GM21619 (cell line): ENCODE measurements at regions not wholly inside any gene's neighbourhood (a gene's known extent, or its start where the extent isn't known, plus 50 kb on each side); places are given as distances from the start of the nearest gene placed in this dataset.
A peak's percentile ranks its signal among the peaks of the same experiment; 100 is the strongest.

ENCODE experiments used
- ATAC-seq: cut with Tn5 transposase; IDR thresholded peaks from one replicate; pipeline ENCODE4 v1.9.1; 2021; ENCODE audit not compliant: unreplicated experiment

DNA sequence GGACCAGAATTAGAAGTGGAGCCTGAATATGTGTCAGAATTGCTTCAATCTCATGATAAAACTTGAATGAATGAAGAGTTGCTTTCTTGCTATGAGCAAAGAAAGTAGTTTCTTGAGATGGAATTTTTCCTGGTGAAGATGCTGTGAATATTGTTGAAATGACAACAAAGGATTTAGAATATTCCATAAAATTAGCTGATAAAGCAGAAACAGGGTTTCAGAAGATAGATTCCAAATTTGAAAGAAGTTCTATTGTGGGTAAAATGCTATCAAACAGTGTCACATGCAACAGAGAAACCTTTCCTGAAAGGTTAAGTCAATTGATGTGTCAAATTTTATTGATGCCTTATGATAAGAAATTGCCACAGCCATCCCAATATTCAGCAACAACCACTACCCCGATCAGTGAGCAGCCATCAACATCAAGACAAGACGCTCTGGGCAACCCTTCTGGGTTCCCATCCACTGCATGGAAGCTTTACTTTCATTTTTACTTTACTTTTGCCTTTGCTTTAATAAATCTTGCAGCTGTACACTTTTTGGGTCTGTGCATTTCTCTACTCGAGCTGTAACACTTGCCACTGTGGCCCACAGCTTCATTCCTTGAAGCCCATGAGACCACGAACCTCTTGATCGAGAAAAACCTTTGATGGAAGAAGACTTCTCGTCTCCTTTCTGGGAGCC is 104.0 kb upstream of the SSTR1 start:
- no peak for ATAC-seq

DNA sequence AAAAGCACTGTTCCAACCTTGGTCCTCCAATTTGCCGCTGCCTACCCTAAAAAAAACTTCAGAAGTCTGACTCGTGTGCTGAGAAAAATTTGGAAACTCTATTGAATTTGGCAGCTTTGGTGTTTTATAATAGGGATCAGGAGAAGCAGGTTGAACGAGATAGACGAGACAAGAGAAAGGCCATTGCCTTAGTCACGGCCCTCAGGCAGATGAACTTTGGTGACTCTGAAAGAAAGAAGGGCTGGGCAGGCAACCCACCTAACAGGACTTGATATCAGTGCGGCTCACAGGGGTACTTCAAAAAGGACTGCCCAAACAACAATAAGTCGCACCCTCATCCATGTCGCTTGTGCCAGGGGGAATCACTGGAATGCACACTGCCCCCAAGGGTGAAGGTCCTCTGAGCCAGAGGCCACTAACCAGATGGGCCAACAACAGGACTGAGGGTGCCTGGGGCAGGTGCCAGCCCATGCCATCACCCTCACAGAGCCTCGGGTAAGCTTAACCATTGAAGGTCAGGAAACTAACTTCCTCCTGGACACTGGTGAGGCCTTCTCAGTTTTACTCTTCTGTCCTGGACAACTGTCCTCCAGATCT is 102.5 kb upstream of the SSTR1 start:
- ATAC-seq, result no peak

DNA sequence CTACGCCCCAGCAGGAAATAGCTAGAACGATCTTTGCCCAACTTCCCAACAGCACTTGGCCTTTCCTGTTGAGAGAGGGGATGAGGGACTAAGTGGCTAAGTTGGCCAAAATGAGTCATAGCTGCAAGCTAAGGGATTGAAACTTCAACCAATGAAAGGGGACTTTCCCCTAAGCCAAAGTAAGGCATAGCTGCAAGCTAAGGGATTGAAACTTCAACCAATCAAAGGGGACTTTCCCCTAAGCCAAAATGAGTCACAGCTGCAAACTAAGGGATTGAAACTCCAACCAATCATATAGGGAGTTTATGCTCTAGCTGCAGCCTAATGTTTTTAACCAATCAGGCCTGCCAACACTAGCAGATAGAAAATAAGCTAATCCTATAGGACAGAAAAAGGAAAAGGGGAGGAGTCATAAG is 100.5 kb upstream of the SSTR1 start:
- peak; percentile 80 for ATAC-seq

DNA sequence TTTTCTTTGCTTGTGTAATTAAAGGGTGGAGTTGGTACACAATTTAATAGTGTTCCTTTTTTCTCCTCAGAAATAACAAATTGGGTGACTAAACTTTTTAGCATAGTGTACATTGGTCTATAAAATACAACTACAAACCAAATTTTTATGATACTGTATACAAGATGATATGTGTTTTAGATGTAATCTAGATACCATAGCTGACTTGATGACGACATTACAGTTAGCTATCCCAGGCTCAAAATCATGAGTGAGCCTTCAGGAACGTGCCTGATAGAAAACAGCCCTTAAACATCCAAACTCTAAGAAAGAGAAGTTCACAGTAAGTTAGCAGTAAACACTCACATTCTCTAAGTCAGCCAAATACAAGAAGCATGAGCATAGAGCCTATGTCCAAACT is 99.0 kb upstream of the SSTR1 start:
- ATAC-seq, result no peak

DNA sequence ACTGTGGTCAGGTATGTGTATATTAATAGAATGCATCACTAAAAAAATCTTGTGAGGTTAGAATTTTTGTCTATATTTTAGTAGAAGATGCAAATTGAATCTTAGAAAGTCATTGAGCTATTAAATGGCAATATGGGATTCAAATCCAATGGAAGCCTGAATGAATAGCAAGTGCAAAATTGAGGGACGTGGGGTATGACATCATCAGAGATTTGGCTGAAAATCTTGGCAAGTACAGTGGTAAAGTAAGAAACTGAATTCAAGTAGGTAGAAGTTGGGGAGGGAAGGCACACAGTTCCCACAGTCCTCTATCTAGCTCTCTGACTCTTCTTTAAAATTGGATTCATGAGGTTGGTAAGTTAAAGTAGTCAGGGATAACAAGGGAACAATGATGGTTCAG is 97.4 kb upstream of the SSTR1 start:
- ATAC-seq, result no peak

DNA sequence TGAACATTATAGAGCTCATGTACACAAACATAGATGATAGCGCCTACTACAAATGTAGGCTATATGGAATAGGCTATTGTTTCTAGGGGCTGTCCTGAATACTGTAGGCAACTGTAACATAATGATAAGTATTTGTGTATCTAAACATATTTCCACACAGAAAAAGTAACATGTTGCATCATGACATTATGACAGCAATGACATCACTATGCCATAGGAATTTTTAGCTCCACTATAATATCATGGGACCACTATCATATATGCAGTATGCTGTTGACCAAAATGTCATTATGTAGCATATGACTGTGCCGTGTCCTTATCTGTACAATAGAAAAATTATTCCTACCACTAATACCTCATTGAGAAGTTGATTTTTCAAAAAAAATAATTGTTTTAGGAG is 96.7 kb upstream of the SSTR1 start:
- no peak for ATAC-seq

DNA sequence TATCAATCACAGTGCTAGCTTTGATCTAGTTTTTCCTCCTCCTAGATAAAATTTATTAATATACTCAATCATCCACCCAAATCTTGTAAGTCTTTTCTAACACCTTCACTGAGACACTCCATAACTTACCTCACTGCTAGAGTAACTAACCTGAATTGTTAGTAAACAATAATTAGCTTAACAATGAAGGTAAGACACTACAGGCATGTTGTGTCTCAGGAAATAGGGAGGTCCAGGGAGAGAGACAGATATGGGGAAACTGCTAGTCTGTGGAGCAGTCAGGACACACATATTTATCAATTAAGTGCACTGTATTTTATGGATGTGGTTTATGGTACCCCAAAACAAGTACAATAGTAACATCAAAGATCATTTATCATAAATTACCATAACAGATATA is 94.2 kb upstream of the SSTR1 start:
- no peak for ATAC-seq

DNA sequence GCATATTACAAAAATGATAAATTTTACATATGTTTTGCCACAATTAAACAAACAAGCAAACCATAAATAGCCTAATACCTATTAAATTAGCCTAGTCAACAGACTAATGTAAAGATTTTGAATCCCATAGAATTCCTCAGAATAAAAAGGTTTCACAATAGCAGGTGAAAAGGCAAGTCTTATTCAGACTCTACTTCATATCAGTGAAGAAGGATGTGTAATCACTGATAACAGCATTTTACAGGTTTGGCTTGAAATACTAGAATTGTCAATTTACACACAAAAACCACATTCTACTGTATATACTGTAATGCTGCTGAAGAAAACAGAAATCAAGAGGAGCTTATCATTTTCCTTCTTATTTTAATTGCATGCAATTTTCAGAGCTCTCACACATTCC is 90.8 kb upstream of the SSTR1 start:
- ATAC-seq, result no peak

DNA sequence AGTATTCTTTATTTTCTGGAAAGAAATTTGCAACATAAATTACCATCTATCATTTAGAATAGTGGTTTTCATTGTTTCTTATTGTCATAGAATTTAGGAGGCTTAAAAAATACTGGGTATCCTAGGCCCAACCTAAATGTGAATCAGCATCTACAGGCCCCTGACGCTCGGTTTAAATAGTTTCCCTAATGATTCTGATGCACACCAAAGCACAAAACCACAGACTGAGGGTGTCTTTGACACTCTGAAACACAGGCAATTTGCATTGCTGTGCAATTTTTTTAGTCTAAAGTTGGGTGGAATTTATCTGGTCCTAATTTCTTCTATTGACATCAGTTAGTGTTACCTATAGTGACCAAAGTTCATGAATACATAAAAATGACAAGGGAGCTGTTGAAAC is 87.6 kb upstream of the SSTR1 start:
- no peak for ATAC-seq

DNA sequence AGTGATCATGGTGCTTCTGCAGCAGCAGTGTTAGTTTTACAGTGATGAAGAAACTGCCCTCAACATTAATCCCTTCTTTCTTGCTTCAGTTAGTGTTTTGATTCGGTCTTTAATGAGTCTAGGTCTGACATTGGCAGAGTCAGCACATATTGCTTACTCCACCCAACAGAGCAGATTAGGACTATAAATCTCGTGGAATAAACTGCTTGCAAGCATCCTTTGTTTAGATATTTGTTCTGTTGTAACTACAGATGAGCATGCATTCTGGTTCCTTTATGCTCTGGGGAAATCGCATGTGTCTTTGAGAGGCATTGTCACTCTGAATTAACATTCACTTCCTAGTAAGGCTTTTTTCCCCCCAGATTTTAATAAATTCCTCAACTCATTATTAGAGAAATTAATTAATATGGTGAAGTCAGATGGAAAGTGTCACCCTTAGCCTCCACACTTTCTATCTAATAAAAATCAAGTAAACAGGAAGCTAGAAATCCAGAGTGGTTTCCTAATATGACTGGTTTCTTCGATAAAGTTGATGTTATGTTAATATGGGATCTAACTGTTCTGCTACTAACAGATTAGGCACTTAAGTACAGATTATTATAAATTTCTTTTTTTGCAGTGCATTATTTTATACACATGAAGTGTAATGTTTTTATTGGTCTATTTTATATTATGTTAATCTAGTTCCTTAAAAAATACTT is 86.2 kb upstream of the SSTR1 start:
- ATAC-seq, result no peak

DNA sequence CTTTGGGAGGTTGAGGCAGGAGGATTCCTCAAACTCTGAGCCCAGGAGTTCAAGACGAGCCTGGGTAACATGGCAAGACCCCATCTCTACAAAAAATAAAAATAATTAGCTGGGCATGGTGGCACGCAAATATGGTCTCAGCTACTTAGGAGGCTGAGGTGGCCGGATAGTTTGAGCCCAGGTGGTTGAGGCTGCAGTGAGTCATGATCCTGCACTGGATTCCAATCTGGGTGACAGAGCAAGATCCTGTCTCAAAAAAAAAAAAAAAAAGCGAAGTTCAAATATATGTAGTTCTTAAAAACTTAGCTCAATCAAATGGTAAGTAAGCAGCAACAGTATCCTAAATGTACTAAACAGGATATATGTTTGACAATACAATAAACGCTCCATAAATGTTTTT is 85.5 kb upstream of the SSTR1 start:
- ATAC-seq, result no peak

DNA sequence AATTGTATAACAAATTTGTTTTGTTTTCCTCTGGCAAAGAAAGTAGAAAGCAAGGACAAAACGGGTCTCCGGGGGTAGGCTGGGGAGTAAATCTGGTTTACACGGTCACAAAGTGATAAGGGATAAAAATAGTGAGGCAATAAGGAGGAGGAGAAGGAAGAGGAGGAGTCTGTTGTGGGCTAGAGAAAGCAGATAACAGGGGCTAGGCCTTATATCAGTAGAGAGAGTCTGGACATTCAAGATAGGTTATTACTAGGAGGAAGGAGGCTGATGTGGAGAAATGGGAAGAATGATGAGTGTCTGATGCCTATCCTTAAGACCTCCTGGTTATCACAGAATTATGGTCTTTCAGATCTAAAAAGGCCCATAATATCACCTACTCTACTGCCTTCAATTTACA is 83.2 kb upstream of the SSTR1 start:
- ATAC-seq, result no peak

DNA sequence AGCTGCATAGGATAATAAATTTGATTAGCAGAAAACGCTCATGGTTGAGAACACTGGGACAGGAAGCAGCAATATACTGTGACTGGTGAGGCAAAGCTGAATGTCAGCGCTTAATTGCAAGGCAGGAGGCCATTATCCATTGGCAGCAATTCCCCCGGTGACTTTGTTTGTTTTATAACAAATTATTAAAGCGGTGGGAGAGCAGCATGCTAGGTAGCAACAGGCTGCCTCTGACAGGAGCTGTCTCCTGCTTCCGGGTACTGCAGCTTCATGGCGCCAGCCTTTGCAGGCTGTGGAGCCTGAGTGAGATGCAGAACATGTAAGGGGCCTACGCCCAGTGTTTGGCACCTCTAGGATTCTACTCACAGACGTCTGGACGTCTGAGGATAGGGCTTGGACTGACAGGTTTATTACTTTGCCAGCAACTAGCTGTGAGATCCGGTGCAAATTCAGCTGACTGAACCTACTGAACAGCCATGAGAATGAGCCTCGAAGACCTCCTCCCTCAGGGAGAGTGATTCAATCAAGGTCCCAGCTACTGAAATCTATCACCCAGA is 82.1 kb upstream of the SSTR1 start:
- ATAC-seq, result no peak

DNA sequence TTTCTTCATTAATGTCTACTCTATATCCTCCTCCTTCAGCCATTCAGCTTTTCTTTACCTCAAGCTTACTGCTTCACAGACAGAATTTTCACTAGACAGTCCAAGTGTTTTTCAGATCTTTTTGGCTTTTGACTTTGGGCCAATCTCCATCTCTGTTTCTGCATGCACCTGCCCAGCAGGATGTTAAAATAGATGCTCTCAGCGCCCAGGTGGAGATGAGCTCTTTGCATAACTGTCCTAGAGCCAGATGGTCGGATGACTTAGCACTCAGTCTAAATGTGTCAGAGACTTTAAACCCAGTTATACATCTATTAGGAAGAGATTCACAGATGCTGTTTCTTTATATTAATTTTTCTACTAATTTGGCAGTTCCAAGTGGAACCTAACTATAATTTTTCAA is 80.3 kb upstream of the SSTR1 start:
- no peak for ATAC-seq

DNA sequence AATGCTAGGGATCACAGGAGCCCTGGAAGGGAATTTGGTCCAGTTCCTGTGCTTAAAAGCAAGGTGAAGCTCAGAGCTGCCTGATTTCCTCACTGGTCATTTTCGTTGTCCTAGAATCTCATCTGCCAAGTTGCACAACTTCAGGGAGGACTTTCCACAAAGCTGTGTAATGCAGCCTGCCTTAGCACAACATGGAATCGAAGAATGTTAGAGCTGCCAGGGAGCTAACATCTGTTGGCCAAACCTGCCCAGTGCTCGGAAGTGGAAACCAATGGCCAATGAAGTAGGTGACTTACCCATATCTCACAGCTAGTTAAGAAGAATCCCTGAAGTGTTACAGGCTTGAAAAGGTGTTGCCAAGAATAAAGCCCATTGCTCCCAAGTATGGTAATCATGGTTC is 79.9 kb upstream of the SSTR1 start:
- no peak for ATAC-seq

DNA sequence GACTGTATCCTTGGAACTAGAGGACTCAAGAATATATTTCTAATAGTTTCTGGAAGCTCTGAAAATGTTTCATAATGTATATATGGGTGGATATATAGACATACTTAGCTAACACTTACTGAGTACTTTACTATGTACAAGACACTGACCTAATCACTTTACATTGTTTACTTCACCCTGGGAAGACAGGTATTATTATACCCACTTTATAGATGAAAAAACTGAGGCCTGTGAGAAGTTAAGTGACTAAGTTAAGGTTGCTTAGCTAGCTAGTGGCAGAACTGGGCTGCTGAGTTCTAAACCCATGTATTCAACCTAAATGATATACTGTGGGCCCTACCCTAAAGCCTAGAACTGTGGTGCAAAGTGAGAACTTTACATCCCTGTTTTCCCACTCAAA is 79.1 kb upstream of the SSTR1 start:
- ATAC-seq, result no peak

DNA sequence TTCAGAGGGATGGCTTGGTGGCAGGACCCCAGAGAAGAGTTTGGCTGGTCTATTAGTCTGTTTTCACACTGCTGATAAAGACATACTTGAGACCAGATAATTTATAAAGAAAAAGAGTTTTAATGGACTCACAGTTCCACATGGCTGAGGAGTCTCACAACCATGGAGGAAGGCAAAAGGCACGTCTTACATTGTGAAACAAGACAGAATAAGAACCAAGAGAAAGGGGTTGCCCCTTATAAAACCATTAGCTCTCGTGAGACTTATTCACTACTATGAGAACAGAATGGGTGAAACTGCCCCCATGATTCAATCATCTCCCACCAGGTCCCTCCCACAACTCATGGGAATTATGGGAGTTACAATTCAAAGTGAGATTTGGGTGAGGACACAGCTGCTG is 78.5 kb upstream of the SSTR1 start:
- ATAC-seq, result no peak

DNA sequence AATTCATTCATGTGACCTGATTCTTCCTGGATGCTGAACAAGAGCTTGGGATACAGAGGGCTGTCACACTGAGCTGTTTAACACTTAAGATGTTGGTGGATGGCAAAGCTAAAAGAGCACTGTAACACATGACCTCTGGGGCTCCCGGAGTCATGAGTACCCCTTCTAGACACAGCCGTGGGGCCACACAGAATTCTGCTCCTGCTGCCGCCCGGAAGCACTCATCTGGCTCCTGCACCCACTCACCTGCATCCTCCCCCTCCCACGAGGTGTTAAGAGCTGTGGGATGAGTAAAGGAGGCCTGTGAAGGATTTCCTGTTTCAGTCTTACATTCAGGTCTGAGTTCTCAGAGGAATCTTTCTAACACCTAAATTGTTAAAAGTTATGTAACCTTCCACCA is 78.0 kb upstream of the SSTR1 start:
- ATAC-seq, result no peak

DNA sequence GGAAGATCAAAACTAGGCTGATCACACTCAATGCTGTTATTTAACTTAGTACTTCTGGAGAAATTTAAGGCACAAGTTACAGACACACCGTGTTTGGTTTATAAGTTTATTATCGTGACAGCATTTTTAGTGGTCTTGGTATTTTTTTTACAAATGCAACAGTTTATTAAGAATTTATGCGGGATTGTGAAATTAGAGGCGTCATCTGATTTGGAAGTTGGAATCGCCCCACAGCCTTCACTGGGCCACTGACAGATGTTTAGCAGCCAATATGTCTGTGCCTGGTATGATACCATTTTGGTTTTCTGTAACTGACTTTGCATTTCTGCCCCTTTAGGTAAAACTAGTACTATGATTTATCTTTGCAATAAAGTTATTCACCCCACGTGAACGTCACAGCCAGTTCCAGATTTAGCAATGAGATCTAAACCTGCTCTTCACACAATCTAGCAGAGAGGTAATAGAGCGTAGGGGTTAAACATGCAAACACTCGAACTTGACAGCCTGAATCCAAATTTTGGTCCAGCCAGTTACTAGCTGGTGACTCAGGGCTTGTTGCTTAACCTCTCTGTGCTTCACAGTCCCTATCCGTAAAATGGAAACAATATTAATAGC is 73.2 kb upstream of the SSTR1 start:
- no peak for ATAC-seq

DNA sequence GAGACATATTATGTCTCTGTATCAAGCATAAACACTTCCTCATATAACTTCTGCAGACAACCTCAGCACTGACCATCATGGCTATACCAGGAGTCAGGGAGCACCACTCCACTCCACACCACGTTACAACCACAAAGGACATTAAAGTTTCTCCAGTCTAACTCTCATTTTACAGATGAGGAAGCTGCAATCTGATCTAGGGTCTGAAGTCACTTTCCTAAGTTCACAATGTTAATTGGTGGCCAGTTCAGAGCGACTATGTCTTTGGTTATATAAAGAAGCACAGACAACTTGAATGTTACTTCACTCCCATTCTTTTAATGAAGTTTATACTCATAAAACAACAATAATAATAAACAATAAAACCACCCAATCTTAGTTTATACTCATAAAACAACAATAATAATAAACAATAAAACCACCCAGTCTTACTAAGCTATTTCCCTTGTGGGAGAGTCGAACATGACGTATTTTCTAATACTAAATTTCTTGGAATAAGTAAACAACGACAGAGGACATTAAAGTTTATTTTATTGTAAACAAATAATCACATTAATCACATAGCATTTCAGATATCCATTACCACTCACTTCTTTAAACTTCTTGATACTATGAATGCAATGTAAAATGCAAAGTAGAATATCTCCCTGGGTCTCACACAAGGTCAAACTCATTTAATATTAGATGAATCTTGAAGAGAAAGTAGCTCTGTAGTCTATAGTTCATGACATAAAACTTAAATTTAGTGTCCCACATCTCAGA is 72.4 kb upstream of the SSTR1 start:
- no peak for ATAC-seq

DNA sequence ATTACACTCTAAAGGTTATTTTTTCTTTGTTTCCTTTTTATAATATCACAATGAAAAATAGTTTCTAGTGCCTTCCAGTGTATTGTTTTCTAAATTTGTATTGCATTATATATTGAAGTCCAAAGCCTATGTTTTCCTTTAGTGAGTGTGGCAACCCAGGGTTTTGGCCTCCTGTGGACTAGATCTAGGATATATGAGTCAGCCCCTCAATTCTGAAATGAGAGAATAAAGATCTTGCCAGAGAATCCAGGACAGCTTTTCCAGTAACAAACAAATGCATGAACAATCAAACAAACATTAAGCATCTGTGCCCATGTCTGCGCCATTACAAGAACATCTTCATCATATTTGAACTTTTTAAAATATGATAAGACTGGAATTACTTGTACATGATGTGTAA is 70.7 kb upstream of the SSTR1 start:
- no peak for ATAC-seq
